DMS53 treated with DMSO at 0.1 percent for 48 hours (cell line): ENCODE measurements at regions not wholly inside any gene's neighbourhood (a gene's known extent, or its start where the extent isn't known, plus 50 kb on each side); places are given as distances from the start of the nearest gene placed in this dataset.

Experiments used
- DNase-seq: peaks from one replicate; lab custom pipeline; 2025; ENCODE audit not compliant: unreplicated experiment; lab: John Stamatoyannopoulos, UW

DNA sequence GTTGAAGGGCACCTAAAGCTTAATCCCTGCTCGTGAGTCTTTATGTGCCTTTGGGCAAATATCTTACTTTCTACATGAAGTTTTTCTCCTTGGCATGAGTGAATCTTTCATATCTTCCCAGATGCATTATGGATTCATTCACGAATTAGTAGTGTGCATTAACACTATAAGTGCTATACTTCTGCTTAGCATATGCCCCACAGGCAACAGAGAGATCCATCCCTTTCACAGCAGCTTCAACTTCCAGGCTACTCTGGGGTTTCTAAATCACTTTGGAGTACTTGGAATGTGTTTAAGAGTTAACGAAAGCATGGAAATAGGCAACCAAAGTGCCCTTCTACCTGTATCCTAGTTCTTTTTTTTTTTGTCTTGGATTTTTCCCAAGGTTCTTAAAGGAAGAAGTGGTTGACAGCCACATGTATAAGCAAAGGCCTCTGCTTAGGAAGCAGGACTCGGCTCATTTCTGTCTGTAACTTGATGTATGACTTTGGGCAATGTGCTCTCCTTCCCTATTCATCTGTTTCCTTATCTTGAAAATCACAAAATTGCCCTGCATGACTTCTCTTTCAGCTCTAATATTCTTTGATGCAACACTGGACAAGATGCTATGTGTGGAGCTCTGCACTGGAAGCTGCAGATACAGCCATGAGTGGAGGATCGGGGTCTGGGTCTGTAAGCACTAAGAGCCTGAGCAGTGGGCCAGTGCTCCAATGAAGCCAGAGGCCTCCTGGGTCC, 54.5 kb upstream of the ME3 start:
- no peak for DNase-seq

DNA sequence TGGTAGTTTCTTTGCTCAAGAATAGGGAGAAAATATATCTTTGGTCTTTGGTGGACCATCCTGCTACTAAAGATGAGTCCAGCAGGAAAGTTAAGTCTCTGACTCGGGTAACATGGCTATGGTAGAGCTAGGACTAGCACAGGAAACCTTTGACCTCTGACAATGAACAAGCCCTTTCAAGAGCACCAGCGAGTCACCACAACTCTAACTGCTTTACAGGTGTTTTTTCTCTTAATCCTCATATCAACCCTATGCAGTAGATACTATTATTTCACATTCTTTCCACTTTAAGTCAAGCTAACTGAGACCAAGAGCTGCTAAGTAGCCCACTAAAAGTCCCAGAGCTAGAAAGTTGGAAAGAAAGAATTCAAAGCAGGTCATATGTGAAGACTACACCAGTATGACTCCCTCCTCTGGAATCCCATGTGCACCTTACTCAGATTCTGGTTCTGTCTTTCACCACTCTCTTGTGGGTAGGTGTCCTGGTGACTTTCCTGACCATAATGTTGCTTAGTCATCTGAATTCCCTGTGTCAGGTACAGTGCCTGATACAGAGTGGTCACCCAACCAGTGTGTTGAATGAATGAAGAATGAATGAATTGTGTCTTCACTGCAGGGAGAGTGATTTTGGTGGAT, 53.8 kb upstream of the ME3 start:
- DNase-seq, result peak; percentile 26

DNA sequence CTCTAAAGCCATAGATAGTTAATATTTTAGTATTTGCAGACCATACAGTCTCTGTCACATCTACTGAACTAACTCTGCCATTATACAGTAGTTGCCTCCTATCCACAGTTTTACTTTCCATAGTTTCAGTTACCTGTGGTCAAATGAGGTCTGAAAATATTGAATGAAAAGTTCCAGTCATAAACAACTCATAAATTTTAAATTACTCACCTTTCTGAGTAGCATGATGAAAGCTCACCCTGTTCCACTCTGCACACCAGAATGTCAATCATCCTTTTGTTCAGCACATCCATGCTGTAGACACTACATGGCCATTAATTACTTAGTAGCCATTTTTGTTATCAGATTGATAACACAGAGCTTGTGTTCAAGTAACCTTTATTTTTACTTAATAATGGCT, 51.7 kb upstream of the ME3 start:
- DNase-seq, result no peak

DNA sequence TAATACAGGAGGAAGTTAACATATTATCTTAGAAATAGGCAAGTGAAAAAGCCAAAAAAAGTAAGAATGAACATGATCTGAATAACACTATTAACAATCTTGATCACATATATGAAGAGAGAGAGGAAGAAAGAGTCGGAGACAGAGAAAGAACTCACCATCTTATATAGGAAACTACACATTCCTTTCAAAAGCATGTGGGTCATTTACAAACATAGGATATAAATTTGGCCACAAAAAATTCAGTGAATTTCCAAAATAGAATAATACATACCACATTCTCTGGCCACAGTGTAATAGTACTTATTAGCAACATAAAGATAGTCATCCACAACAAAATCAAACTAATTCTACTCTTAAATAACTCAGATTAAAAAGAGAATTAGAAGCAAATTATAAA, 50.9 kb upstream of the ME3 start:
- DNase-seq, result no peak

DNA sequence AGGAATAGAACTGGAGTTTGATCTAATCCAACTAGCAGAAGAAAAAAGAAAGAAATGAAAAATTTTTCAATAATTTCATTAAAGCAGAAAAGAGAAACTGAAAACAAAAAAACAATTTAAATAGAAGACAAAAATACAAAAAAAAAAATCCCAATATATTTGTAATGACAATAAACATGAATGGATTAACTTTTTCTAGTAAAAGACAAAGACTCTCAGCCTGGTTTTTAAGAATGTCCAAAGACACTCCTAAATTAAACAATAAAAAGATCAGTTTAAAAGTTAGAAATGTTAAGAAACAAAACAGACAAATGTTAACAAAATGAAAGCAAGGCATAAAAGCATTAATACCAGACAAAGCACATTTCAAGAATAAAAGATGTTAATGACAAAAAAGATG, 50.3 kb upstream of the ME3 start:
- DNase-seq, result no peak
